ENCODE measurements at regions not wholly inside any gene's neighbourhood (a gene's known extent, or its start where the extent isn't known, plus 50 kb on each side); places are given as distances from the start of the nearest gene placed in this dataset.

DNA sequence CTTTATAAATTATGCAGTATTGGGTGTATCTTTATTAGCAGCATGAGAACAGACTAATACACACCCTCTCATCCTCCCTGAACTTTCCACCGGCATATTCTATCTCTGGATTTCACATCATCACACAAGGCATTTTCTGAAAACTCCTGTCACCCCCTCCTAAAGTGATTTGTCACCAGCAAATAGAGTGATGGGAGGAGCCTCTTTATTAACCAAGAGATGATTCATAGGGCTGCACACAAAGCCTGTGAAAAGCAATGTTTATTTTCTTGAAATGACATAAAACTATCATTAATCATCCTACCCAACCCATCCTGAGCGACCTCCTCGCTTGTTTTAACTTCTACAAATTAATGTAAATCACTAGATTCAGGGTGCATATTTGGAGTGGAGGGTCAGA lies 394.7 kb upstream of the SULF2 start:
- no peak for DNase-seq (ENCODE audit: low read depth in 2 of 2)

DNA sequence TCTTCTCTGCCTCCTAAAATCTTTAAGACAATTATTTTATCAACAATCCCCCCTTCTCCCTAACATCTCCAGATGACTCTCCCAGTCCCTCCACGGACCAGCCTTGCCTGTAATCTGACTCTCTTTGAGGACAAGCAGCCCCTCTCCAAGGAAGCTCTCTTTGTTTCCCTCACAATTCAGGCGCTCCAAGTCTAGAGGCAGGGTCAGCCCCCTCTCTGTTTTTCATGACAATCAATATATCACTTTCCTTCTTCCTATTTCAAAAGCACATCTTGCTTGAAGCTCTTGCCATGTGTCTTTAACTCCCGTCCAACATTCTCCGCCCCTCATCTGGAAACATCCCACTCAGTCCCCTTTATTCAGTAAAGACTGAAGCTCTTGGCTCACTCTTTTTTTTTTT lies 393.4 kb upstream of the SULF2 start:
- no peak for DNase-seq (ENCODE audit: low read depth in 2 of 2)

DNA sequence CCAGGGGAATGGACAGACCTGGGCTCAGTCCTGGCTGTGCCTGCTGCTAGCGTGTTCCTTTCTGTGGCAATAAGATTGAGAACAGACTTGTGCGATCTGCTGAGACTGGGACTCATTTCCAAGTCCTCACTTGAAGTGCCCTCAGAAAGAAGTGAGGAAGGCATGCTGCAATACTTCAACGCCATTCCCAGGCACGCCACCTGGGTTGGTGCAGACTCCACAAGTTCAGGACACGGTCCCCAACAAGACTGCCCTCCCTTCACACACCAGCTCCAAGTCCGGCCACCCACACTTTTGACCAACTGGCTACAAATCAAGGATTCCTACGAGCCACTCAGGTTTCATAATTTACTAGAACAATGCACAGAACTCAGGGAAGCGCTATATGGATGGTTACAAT lies 391.8 kb upstream of the SULF2 start:
- no peak for DNase-seq (ENCODE audit: low read depth in 2 of 2)

DNA sequence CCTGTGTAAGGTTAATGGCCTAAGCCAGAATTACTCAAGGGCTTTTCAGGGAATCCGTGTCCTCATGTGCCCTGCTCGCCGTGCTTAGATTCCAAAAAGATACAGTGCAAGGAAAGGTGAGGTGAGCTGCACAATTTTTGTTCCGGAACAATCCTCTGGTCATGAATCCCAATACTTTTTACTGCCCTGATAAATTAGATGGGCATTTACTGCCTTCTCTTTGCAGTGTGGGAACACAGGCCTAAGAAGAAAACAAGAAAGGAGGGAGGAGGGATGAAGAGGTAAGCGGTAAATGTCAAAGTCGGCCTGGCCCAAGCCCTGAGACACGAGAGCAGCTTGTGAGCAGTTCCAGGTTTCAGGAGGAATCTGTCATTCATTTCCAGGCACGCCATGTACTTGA lies 390.9 kb upstream of the SULF2 start:
- DNase-seq (ENCODE audit: low read depth in 2 of 2) = no peak

DNA sequence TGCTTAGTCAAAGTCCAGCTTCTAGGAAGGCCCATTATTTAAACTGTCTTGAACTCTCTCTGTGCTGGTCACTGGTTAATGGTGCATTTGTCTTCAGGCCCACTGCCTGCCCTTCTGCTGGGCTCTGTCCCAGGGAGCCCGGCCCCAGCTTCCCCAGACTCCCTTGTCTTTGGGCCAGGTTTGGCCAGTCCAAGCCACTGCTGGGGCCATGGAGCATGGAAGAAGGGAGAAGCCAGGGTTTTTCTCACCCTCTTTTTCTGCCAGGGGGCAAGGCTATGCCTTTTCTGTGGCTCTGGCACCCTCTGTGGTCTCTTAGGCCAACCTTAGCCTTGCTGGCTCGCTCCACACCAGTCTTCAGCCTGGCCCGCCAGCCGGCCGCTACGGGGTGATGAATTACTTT lies 390.0 kb upstream of the SULF2 start:
- no peak for DNase-seq (ENCODE audit: low read depth in 2 of 2)

DNA sequence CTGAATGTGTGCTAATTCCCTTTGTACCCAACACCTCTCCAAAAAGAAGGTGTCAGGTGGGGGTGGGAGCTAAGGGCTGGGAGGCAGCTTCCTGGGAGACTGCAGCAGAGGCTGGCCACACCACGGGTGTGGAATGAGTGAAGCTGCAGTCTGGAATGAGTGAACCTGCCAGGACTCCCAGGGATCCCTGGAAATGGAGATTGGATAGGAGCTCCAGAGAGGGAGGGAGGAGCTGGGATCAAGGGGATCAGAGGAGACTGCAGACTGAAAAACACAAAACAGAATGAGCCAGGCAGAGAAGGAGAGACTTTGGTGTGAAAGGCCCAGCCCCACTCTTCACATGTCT lies 387.0 kb upstream of the SULF2 start:
- no peak for DNase-seq (ENCODE audit: low read depth in 2 of 2)

DNA sequence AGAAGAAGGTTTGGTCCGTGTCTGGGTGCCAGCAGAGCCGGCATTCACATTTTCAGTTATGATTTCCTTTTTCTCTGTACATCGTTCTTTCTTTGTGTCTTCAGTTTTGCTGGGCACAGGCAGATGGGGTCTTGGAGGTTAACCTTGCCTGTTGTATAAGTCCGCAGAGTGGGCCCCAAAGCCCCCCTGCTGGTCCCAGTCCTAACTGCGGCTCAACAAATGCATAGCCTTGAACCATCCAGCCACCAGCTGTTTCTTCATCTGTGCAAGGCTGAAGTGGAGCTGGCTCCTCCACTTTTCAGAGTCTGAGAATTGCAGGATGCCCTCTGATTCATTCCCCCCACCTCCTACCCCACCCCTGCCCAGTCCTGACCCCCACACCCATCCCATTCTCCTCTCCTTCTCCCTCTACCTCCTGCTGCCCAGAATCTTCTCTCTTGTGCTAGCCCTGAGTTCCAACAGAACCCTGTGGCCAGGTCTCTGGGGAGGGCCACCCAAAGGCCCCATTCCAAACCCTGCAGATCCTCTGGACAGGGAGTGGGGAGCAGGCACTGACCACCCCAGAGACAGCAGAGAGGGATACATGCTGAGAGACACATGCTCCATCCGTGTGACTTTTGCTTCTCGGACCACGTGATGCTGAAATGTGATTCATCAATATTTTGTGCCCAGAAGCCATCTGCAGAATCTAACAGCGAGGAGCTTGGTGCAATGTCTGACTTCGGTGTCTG lies 386.5 kb upstream of the SULF2 start:
- DNase-seq (ENCODE audit: low read depth in 2 of 2) = no peak

DNA sequence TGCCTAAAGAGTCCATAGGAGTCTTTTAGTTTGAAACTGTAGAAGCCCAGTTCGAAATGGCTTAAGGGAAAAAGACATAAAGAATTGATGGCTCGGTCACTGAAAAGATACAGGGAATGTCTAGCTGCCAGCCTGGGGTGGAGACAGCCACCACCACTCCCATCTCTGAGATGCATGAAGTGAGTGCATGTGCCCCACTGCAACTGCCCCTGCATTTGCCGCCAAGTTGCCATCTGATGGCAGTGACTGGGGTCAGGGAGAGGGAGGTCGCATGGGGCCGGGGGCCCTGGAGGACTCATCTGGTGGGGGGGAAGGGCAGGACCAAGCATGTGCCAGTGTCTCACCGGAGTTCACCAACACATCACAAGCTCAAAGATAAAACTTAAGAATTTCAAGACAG lies 385.8 kb upstream of the SULF2 start:
- no peak for DNase-seq (ENCODE audit: low read depth in 2 of 2)

DNA sequence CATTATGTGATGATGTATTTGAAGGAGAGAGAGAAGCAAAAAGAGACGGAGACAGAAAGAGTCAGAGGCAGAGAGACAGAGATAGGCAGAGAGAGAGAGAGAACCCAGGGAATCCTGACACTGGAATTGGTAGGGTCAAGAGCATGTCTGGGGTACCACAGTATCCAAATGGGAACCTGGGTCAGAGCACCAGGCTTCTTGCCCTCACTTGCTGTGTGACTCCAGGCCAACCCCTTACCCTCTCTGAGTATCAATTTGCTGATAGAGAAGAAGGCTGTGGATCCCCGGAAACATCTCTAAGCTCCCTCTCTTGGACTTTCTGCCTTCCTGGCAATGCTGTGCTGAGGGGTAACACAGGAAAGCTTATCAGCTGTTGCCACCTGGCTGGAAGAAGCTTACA lies 385.3 kb upstream of the SULF2 start:
- no peak for DNase-seq (ENCODE audit: low read depth in 2 of 2)

DNA sequence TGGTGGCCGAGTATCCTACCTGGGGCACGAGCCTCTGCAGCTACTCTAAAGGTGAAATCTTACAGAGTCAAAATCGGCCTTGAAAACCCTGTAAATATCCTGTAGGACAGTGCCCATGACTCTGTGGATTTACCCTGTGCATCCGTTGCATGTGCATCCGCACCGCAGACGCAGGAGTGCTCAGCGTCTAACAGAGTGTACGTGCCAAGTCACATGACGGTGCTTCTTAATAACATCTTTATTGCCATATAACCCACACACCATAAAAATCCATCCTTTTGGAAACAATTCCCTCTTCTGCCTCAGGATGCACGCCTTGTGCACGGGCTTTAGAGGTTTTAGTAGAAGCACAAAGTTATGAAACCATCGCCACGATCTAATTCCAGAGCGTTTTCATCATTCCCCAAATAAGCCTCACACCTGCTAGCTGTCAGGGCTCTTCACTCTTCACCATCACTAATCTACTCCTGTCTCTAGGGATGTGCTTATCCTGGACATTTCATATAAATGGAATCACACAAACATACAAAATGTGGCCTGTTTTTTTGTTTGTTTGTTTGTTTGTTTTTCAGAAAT lies 384.5 kb upstream of the SULF2 start:
- no peak for DNase-seq (ENCODE audit: low read depth in 2 of 2)

DNA sequence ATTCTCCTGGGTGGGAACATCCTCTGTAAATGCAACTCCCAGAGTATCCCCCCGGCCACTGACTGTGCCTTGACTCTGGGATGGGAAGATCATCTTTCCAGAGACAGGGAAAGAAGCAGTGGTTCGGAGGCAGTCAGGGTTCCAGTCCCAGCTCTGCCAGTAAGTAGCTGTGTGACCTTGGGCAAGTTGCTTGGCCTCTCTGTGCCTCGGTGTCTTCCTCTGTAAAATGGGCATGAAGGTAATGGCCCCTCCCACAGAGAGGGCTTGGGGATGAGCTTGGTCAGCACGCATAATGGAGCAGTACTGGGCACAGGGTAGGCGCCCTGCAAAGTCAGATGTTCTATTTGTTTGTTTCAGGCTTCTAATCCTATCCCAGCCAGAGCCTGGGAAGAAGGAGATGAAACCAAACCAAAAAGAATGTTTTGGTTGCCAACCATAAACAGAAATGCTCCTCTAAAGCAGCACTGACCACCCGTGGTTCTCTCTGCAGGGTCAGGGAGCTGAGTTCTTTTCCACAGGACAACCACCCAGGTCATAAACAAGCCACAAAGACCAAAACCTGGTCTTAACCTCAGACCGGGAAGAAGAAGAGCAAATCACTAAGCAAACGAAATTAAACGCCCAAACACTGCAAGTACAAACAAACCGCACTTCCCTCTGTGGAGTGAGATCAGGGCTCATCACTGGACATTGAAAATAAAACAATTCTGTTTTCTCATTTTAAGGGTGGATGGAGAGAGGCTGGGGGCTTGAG lies 381.0 kb upstream of the SULF2 start:
- DNase-seq (ENCODE audit: low read depth in 2 of 2) = no peak

DNA sequence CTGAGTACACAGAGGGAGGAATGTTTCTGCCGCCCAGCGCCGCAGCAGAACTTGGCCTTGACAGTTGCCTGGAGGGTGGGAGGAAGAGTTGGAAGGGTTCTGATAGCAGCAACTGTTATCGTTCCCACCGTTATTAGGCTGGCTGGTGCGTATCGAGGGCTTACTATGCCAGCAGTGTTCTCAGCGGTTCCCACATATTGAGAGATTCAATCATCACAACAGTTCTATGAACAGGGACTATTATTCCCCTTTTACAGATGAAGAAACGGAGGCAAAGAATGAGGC lies 380.1 kb upstream of the SULF2 start:
- DNase-seq (ENCODE audit: low read depth in 2 of 2) = no peak

DNA sequence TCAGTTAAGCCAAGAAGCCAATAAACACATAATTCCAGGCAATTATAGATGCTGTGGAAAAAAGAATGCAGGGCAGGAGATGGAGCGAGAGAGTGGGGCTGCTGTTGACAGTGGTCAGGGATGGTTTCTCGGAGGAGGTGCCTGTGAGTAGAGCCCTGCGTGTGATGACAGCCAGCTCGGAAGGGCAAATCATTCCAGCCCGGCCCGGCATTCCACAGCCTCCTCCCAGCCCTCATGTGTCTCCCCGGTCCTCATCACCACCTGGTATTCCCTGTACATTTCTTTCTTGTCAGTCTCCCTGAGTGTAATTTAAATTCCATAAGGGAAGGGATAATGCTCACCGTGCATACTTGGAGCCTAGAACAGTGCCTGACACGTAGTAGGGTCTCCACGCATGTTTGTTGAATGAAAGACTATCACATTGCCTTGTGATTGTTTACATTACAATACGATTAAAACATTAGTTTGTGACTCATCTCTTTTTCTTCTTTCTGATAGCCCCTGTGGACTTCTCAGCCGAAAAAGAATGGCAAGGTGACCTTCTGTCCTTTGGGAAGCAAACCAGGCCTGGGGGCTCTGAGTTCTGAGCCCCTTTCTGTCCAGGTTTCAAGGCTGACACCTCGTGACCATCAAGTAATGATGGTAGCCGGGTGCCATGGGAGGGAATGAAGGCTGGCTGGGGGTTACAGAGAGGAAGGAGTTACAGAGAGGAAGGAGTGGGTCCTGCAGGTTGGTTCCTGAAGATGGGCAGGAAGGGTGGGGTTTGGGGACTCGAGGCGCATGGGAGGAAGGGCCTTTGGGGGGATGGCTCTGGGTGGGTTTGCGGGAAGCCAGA lies 379.5 kb upstream of the SULF2 start:
- no peak for DNase-seq (ENCODE audit: low read depth in 2 of 2)

DNA sequence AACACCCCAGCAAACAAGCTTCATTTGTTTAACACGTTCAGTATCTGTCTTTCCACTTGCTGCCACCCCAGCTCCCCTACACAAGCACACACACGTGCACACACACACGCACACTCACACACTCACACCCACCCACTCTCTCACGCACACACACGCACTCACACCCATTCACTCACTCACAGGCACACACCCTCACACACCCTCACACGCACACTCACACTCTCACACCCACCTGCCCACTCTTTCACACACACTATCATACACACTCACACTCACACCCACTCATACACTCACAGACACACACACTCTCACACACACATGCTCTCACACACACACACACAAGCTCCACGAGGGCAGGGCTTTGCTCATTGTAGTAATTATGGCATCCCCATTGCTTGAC lies 378.8 kb upstream of the SULF2 start:
- no peak for DNase-seq (ENCODE audit: low read depth in 2 of 2)

DNA sequence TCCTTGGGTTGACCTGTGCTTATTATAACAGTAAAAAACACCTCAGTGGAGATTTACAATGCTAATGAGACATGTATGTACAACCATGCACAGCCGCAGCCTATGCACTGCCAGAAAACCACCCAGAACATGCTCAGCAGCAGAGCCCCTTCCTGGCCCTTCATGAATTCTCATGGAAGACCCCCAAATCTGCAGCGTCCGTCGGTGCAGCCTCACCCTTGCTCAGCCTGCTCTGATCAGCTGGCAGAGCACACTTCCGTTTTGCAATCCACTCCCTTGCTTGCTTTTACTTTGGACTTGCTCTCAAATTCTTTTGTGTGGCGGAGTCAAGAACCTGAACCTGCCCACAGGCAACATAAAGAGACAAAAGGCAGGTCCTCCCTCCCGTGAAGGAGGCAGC lies 378.2 kb upstream of the SULF2 start:
- DNase-seq (ENCODE audit: low read depth in 2 of 2) = no peak

DNA sequence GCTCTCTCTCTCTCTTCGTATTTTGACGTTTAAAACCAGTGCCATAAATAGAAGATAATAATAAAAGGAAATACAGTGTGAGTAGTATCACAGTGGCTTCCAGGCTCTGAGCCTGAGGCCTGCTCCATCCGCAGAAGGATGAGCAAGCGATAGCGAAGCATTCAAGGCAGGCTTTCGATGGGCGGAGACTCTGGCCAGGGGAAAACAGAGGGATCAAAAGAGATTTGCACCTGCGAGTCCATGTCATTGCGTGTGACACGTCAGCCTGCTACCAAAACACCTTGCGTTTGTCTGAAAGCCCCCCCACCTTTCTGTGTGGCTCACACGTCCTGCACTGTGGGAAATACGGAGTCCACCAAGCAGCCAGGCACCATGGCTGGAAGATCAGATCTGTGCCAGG lies 377.3 kb upstream of the SULF2 start:
- no peak for DNase-seq (ENCODE audit: low read depth in 2 of 2)

DNA sequence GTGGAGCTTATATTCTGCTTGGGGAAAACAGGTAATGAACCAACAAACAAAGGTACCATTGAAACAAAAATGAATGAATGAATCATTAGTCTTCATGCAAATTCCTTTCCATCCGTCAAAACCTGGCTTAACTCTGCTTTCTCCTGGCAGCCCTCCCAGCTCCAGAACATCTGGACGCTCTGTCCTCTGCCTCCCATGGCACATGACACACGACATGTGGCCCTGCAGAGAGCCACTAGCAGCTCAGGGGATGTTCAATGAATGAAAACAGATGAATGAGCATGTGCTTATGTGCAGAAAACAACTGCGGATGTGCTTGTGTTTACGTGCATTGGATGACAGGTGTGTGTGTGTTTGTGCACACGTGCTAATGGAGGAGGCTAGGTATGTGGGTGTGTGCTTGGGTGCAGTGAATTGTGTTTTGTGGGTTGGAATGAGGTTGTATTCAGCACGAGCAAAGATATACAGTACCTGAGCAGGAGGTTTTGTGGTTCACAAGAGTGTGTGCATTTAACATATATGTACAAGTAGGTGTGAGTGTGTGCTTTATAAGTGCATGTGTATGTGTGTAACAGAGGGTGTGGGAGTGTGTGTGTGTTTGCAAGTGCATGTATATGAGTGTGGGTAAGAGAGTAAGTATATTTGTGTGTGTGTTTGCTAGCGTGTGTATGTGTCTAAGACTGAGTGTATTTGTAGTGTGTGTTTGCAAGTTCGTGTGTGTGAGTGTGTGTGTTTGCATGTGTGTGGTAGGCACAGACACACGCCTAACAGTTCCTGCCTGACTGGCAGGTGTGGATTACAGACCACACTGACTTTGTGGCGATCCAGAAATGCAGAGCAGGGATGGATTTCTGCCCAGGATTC lies 374.1 kb upstream of the SULF2 start:
- DNase-seq (ENCODE audit: low read depth in 2 of 2) = no peak

DNA sequence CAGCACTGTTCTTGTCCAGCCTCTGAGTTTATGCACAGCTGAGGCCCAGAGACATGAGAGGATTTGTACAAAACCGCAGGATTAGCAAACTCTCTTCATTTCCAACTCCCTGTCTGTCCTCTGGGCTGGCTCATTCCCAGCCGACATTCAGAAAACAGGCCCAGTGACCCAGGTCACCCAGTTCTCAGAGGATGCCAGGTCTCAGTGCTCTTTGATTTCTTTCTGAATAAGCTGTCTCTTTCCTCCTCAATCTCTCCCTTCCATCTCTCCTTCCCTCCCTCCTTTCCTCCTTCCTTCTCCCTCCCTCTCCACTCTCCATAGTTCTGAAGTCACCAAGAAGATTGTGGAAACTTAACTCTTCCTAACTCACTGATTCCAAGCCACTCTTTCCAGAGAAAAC lies 372.7 kb upstream of the SULF2 start:
- no peak for DNase-seq (ENCODE audit: low read depth in 2 of 2)

DNA sequence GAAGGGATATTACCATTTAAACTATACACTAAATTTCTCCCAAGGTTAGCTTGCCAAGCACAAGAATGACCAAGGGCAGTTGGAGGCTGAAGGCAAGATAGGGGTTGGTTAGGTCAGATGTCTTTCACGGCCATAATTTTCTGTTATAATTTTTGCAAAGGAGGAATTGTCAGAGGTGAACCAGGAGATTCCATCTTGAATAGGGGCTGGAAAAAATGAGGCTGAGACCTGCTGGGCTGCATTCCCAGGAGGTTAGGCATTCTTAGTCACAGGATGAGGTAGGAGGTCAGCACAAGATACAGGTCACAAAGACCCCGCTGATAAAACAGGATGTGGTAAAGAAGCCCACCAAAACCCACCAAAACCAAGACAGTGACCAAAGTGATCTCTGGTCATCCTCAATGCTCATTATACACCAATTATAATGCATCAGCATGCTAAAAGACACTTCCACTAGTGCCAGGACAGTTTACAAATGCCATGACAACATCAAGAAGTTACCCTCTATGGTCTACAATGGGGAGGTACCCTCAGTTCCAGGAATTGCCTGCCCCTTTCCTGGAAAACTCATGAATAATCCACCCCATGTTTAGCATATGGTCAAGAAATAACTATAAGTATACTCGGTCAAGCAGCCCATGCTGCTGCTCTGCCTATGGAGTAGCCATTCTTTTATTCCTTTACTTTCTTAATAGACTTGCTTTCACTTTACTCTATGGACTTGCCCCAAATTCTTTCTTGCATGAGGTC lies 371.8 kb upstream of the SULF2 start:
- no peak for DNase-seq (ENCODE audit: low read depth in 2 of 2)

DNA sequence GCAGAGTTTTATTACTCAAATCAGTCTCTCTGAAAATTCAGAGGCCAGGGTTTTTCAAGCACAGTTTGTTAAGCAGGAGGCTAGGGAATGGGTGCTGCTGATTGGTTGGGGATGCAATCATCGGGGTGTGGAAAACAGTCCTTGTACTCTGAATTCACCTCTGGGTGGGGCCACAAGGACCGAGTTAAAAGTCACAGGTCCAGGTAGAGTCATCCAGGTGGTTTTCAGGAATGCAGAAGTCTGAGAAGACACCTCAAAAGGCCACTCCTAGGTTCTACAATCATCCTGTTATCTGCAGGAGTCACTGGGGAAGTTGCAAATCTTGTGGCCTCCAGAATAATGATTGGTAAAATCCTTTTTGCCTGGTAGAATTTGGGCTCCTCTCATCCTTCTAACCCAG lies 371.2 kb upstream of the SULF2 start:
- DNase-seq (ENCODE audit: low read depth in 2 of 2) = no peak

DNA sequence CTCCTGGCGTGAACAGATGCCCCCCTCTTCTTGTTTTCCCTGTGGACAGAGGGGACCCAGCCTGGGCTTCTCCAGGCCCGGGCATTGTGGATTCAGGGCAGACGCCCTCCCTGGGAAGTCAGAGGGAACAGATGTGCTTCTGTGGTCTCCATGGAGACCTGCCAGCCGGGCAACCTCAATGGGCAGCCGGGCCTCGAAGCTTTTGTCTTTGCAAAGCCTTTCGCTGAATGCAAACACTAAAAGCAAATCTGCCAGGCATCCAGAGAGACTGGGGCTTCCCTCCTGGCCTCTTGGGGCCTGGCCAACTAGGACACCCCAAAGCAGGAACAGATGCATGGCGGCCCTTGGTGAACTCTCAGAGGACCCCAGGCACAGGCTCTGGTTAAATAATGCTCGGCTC lies 370.0 kb upstream of the SULF2 start:
- no peak for DNase-seq (ENCODE audit: low read depth in 2 of 2)
